Activated CD4-positive, alpha-beta T cell treated with anti-CD3 and anti-CD28 coated beads, Interleukin-2, amount 10 ng/mL, durations not matched to agents 24 days and 14 days (primary cell): ENCODE measurements at regions not wholly inside any gene's neighbourhood (a gene's known extent, or its start where the extent isn't known, plus 50 kb on each side); places are given as distances from the start of the nearest gene placed in this dataset.

Experiments
- DNase-seq: peaks from one replicate; pipeline ENCODE4 v3.0.0; 2022
- H3K27ac Mint-ChIP-seq: one replicate; pipeline ENCODE4 v1.8.0; 2022; ENCODE audit warnings: mild to moderate bottlenecking, mixed read lengths
- H3K27me3 Mint-ChIP-seq: one replicate; pipeline ENCODE4 v1.8.0; 2022; ENCODE audit warnings: mixed read lengths
- H3K36me3 Mint-ChIP-seq: one replicate; pipeline ENCODE4 v1.8.0; 2022; ENCODE audit warnings: low read depth, mild to moderate bottlenecking, mixed read lengths
- H3K4me1 Mint-ChIP-seq: one replicate; pipeline ENCODE4 v1.8.0; 2021; ENCODE audit warnings: mixed read lengths
- H3K4me3 Mint-ChIP-seq: one replicate; pipeline ENCODE4 v1.8.0; 2022; ENCODE audit warnings: mild to moderate bottlenecking, moderate library complexity, mixed read lengths
- H3K9me3 Mint-ChIP-seq: one replicate; pipeline ENCODE4 v1.8.0; 2021; ENCODE audit warnings: mixed read lengths
- intact Hi-C: fragments of 100-400 bp; cut with micrococcal nuclease; formaldehyde crosslinking; loops from one replicate; pipeline ENCODE4 v1.15.1; 2023

- no peaks in the 10 kb centered on the region for H3K27me3 Mint-ChIP-seq
- H3K4me1 Mint-ChIP-seq = no peaks in the 10 kb centered on the region
- no peaks in the 10 kb centered on the region for H3K36me3 Mint-ChIP-seq
- H3K4me3 Mint-ChIP-seq = no peak overlapping the region
- no peaks in the 10 kb centered on the region for H3K9me3 Mint-ChIP-seq
- H3K27ac Mint-ChIP-seq = no peak overlapping the region
- intact Hi-C loops = no loop called here
- DNase-seq = no peak
Observed at GRCh38 chr2:188196343-188197008, 95.2 kb upstream of the GULP1 start.

GRCh38 chr2:188199716-188200128, 92.0 kb upstream of the GULP1 start:
- H3K4me3 Mint-ChIP-seq = no peak overlapping the region
- no peak for DNase-seq
- intact Hi-C loops = no loop called here
- H3K27ac Mint-ChIP-seq = no peak overlapping the region
- no peaks in the 10 kb centered on the region for H3K9me3 Mint-ChIP-seq
- H3K27me3 Mint-ChIP-seq = no peaks in the 10 kb centered on the region
- H3K36me3 Mint-ChIP-seq = no peaks in the 10 kb centered on the region
- no peaks in the 10 kb centered on the region for H3K4me1 Mint-ChIP-seq

- no peaks in the 10 kb centered on the region for H3K27me3 Mint-ChIP-seq
- no peaks in the 10 kb centered on the region for H3K9me3 Mint-ChIP-seq
- no peaks in the 10 kb centered on the region for H3K4me1 Mint-ChIP-seq
- H3K27ac Mint-ChIP-seq = no peak overlapping the region
- no peak overlapping the region for H3K4me3 Mint-ChIP-seq
- intact Hi-C loops = no loop called here
- DNase-seq = no peak
- no peaks in the 10 kb centered on the region for H3K36me3 Mint-ChIP-seq
Observed at GRCh38 chr2:188201639-188202038, 90.0 kb upstream of the GULP1 start.

GRCh38 chr2:188202777-188203176, 88.9 kb upstream of the GULP1 start:
- Mint-ChIP-seq H3K4me3 (no peak overlapping the region), H3K4me1 (no peaks in the 10 kb centered on the region), H3K27ac (no peak overlapping the region), H3K36me3 (no peaks in the 10 kb centered on the region), H3K27me3 (no peaks in the 10 kb centered on the region), H3K9me3 (no peaks in the 10 kb centered on the region)
- DNase-seq = no peak
- intact Hi-C loops = no loop called here

- no peaks in the 10 kb centered on the region for H3K27me3 Mint-ChIP-seq
- H3K4me1 Mint-ChIP-seq = no peaks in the 10 kb centered on the region
- intact Hi-C loops = no loop called here
- H3K4me3 Mint-ChIP-seq = no peak overlapping the region
- DNase-seq = no peak
- H3K27ac Mint-ChIP-seq = no peak overlapping the region
- H3K9me3 Mint-ChIP-seq = no peaks in the 10 kb centered on the region
- no peaks in the 10 kb centered on the region for H3K36me3 Mint-ChIP-seq
Observed at GRCh38 chr2:188203776-188204175, 87.9 kb upstream of the GULP1 start.

GRCh38 chr2:188204824-188205223, 86.8 kb upstream of the GULP1 start:
- no peak overlapping the region for H3K27ac Mint-ChIP-seq
- no peaks in the 10 kb centered on the region for H3K9me3 Mint-ChIP-seq
- no peaks in the 10 kb centered on the region for H3K27me3 Mint-ChIP-seq
- no peak for DNase-seq
- H3K4me1 Mint-ChIP-seq = no peaks in the 10 kb centered on the region
- no peak overlapping the region for H3K4me3 Mint-ChIP-seq
- intact Hi-C loops = no loop called here
- no peaks in the 10 kb centered on the region for H3K36me3 Mint-ChIP-seq

GRCh38 chr2:188207554-188207953, 84.1 kb upstream of the GULP1 start:
- intact Hi-C loops = no loop called here
- Mint-ChIP-seq H3K9me3 (no peaks in the 10 kb centered on the region), H3K27ac (no peak overlapping the region), H3K36me3 (no peaks in the 10 kb centered on the region), H3K4me3 (no peak overlapping the region), H3K27me3 (no peaks in the 10 kb centered on the region), H3K4me1 (no peaks in the 10 kb centered on the region)
- DNase-seq = no peak

GRCh38 chr2:188209218-188209617, 82.5 kb upstream of the GULP1 start:
- Mint-ChIP-seq H3K4me1 (no peaks in the 10 kb centered on the region), H3K27me3 (no peaks in the 10 kb centered on the region), H3K9me3 (no peaks in the 10 kb centered on the region), H3K36me3 (no peaks in the 10 kb centered on the region), H3K27ac (no peak overlapping the region), H3K4me3 (no peak overlapping the region)
- DNase-seq = no peak
- intact Hi-C loops = no loop called here

- H3K4me3 Mint-ChIP-seq = no peak overlapping the region
- H3K27me3 Mint-ChIP-seq = no peaks in the 10 kb centered on the region
- no peaks in the 10 kb centered on the region for H3K9me3 Mint-ChIP-seq
- H3K4me1 Mint-ChIP-seq = no peaks in the 10 kb centered on the region
- H3K27ac Mint-ChIP-seq = no peak overlapping the region
- DNase-seq = no peak
- H3K36me3 Mint-ChIP-seq = no peaks in the 10 kb centered on the region
- intact Hi-C loops = no loop called here
Observed at GRCh38 chr2:188217264-188217663, 74.4 kb upstream of the GULP1 start.

GRCh38 chr2:188219541-188219940, 72.1 kb upstream of the GULP1 start:
- no peak for DNase-seq
- H3K27ac Mint-ChIP-seq = no peak overlapping the region
- no peaks in the 10 kb centered on the region for H3K4me1 Mint-ChIP-seq
- H3K4me3 Mint-ChIP-seq = no peak overlapping the region
- intact Hi-C loops = no loop called here
- no peaks in the 10 kb centered on the region for H3K27me3 Mint-ChIP-seq
- H3K36me3 Mint-ChIP-seq = no peaks in the 10 kb centered on the region
- no peaks in the 10 kb centered on the region for H3K9me3 Mint-ChIP-seq

- intact Hi-C loops = no loop called here
- no peaks in the 10 kb centered on the region for H3K36me3 Mint-ChIP-seq
- H3K9me3 Mint-ChIP-seq = no peaks in the 10 kb centered on the region
Observed at GRCh38 chr2:188220535-188220934, 71.1 kb upstream of the GULP1 start.

GRCh38 chr2:188227713-188228112, 64.0 kb upstream of the GULP1 start:
- H3K9me3 Mint-ChIP-seq = no peaks in the 10 kb centered on the region
- intact Hi-C loops = no loop called here
- DNase-seq = no peak
- no peaks in the 10 kb centered on the region for H3K36me3 Mint-ChIP-seq
- no peaks in the 10 kb centered on the region for H3K27me3 Mint-ChIP-seq
- H3K27ac Mint-ChIP-seq = no peak overlapping the region
- no peaks in the 10 kb centered on the region for H3K4me1 Mint-ChIP-seq
- H3K4me3 Mint-ChIP-seq = no peak overlapping the region

More at GRCh38 chr2:188220535-188220934, 71.1 kb upstream of the GULP1 start:
- H3K4me3 Mint-ChIP-seq = no peak overlapping the region
- no peaks in the 10 kb centered on the region for H3K4me1 Mint-ChIP-seq
- no peak overlapping the region for H3K27ac Mint-ChIP-seq
- no peak for DNase-seq
- no peaks in the 10 kb centered on the region for H3K27me3 Mint-ChIP-seq

- Mint-ChIP-seq H3K27ac (no peak overlapping the region), H3K27me3 (no peaks in the 10 kb centered on the region), H3K9me3 (no peaks in the 10 kb centered on the region), H3K4me3 (no peak overlapping the region), H3K4me1 (no peaks in the 10 kb centered on the region), H3K36me3 (no peaks in the 10 kb centered on the region)
- intact Hi-C loops = no loop called here
- peak; percentile 61 for DNase-seq
Observed at GRCh38 chr2:188235364-188235763, 56.3 kb upstream of the GULP1 start.

GRCh38 chr2:188238386-188238785, 53.3 kb upstream of the GULP1 start:
- H3K36me3 Mint-ChIP-seq = no peaks in the 10 kb centered on the region
- H3K4me3 Mint-ChIP-seq = no peak overlapping the region
- H3K27me3 Mint-ChIP-seq = no peaks in the 10 kb centered on the region
- H3K27ac Mint-ChIP-seq = no peak overlapping the region
- H3K4me1 Mint-ChIP-seq = no peaks in the 10 kb centered on the region
- DNase-seq = no peak
- intact Hi-C loops = no loop called here
- no peaks in the 10 kb centered on the region for H3K9me3 Mint-ChIP-seq
